GM12864 (cell line): ENCODE measurements at regions not wholly inside any gene's neighbourhood (a gene's known extent, or its start where the extent isn't known, plus 50 kb on each side); places are given as distances from the start of the nearest gene placed in this dataset.

Experiments
- DNase-seq: peaks from one replicate; pipeline ENCODE4 v3.0.0-alpha.2; 2011; ENCODE audit warnings: low read depth
- H3K4me3 ChIP-seq: 2 replicates; pipeline ENCODE4 v1.5.1; 2011; ENCODE audit warnings: mild to moderate bottlenecking, low read depth, low read length, control low read depth
- CTCF ChIP-seq: IDR thresholded peaks from 2 replicates; pipeline ENCODE4 v1.5.1; 2011; ENCODE audit warnings: low read depth, mild to moderate bottlenecking, moderate library complexity, low read length, control low read depth, inconsistent platforms; ENCODE audit errors: missing control alignments

- H3K4me3 ChIP-seq, result no peak overlapping the region
- DNase-seq, result no peak
- TF ChIP-seq CTCF, result no peak
Measured at GRCh38 chr4:179762840-179763239, 2320.6 kb upstream of the AGA start.

GRCh38 chr4:179766938-179767337, 2324.7 kb upstream of the AGA start:
- TF ChIP-seq CTCF, result no peak
- H3K4me3 ChIP-seq, result no peak overlapping the region
- no peak for DNase-seq

GRCh38 chr4:179768996-179769395, 2326.8 kb upstream of the AGA start:
- TF ChIP-seq CTCF, result no peak

GRCh38 chr4:179797738-179798137, 2355.5 kb upstream of the AGA start:
- no peak overlapping the region for H3K4me3 ChIP-seq
- DNase-seq, result no peak
- no peak for TF ChIP-seq CTCF

More at GRCh38 chr4:179768996-179769395, 2326.8 kb upstream of the AGA start:
- no peak overlapping the region for H3K4me3 ChIP-seq
- DNase-seq, result no peak

- TF ChIP-seq CTCF, result no peak
- no peak overlapping the region for H3K4me3 ChIP-seq
- no peak for DNase-seq
Measured at GRCh38 chr4:179803857-179804256, 2361.6 kb upstream of the AGA start.

GRCh38 chr4:179804440-179804839, 2362.2 kb upstream of the AGA start:
- TF ChIP-seq CTCF, result no peak
- H3K4me3 ChIP-seq, result no peak overlapping the region
- no peak for DNase-seq

- no peak overlapping the region for H3K4me3 ChIP-seq
- TF ChIP-seq CTCF, result no peak
- DNase-seq, result no peak
Measured at GRCh38 chr4:179817317-179817716, 2375.1 kb upstream of the AGA start.
